NK-92 (cell line): ENCODE measurements at regions not wholly inside any gene's neighbourhood (a gene's known extent, or its start where the extent isn't known, plus 50 kb on each side); places are given as distances from the start of the nearest gene placed in this dataset.
"Not testable (repeated sequence)": the region's sequence is repeated elsewhere in the genome, so short reads cannot be mapped to it uniquely, and the experiment has no call there.

Source experiments
- DNase-seq: peaks from one replicate; lab custom pipeline; 2025; ENCODE audit not compliant: unreplicated experiment; lab: John Stamatoyannopoulos, UW

DNA sequence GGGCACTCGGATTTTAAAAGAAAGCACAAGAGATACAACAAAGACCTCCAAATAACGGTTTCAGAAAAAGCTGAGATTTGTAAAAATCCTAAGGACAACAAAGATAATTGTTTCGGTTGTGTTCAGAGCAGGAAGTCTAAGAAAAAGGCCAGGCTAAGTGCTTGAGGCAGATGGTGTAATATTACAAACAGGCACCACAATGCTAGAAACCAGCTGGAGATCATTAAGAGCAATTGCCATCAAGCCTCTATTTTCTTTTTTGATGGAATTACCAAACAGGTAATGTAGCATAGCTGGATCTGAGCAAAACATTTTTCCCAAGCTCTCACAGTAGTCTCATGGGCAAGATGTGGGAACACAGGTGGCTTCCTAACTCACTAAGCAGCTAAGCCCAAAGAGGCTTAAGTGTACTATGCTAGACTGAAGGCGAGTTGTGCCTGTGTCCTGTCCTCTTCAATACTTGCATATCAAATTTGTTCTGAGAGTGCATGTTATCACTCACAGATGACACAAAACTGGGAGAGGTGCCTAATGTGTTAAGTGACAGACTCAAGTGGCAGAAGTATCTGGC, 161.6 kb downstream of the GLUL start:
- DNase-seq = no peak

DNA sequence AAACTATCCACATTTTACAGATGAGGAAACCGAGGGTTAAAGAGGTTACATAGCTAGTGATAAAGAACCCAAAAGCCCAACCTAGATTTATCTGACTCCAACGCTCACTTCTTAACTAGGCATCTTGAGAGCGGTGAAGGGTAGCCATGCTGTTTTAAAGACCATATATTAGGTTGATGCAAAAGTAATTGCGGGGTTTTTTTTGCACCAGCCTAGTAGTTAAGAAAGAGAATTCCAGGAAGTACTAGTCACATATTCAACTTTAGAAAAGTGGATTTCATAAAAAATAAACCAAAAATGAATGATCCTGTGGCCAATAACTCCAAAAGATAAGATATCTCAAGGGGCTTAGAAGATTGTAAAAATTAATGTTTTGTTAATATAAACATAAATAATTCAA, 162.1 kb downstream of the GLUL start:
- DNase-seq = no peak

DNA sequence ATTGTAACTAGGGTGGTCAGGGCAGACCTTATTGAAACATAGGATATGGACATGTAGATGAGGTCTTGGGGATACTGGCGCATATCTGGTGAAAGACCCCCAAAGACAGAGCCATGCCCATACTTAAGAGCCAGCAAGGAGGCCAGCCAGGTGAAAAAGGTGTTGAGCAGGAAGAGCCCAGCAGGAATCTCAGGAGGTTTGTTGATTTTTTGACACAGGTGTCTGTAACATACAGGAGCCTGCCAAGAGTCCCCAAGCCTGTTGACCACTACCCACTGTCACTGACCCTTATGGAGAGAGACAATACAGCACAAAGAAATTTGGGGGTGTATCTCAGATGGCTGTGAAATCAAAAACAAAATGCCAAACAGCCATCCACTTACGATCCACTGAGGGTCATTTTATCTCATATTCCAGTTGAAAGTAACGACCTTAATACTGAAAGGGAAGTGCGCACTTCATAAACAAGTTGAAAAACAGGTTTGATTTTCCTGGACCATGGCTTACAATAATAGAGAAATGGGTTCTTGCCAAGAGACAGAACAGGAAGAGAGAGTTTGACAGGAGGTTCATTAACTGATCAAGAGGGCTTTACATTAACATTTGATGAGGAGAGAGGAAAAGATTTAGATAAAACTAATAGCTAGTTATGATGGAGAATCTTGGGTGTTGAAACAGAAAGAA, 163.6 kb downstream of the GLUL start:
- no peak for DNase-seq

DNA sequence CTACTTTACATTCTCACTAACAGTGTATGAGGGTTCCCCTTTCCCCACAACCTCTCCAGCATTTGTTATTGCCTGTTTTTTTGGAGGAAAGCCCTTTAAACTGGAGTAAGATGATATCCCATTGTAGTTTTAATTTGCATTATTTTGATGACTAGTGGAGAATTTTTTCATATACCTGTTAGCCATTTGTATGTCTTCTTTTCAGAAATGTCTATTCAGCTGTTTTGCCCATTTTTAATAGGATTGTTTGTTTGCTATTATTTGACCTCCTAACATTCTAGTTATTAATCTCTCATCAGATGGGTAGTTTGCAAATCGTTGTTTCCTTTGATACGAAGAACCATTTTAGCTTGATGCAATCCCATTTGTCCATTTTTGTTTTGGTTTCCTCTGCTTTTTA, 165.0 kb downstream of the GLUL start:
- DNase-seq = no peak

DNA sequence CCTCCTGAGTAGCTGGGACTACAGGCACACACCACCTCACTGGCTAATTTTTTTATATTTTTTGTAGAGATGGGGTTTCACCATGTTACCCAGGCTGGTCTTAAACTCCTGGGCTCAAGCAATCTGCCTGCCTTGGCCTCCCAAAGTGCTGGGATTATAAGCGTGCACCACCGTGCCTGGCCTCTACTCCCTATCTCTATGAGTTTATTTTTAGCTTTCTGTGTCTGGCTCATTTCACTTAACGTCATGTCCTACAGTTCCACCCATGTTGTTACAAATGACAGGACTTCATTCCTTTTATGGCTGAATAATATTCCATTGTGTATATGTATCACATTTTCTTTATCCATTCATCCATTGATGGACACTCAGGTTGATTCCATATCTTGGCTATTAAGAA, 164.2 kb upstream of the ZNF648 start:
- not testable (repeated sequence) for DNase-seq

DNA sequence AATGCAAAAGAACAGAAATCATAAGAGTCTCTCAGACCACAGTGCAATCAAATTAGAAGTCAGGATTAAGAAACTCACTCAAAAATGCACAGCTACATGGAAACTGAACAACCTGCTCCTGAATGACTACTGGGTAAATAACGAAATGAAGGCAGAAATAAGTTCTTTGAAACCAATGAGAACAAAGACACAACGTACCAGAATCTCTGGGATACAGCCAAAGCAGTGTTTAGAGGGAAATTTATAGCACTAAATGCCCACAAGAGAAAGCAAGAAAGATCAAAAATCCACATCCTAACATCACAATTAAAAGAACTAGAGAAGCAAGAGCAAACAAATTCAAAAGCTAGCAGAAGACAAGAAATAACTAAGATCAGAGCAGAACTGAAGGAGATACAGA, 160.5 kb upstream of the ZNF648 start:
- DNase-seq = not testable (repeated sequence)

DNA sequence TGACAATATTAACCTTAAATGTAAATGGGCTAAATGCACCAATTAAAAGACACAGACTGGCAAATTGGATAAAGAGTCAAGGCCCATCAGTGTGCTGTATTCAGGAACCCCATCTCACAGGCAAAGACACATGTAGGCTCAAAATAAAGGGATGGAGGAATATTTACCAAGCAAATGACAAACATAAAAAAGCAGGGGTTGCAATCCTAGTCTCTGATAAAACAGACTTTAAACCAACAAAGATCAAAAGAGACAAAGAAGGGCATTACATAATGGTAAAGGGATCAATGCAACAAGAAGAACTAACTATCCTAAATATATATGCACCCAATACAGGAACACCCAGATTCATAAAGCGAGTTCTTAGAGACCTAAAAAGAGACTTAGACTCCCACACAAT, 159.9 kb upstream of the ZNF648 start:
- DNase-seq = not testable (repeated sequence)

DNA sequence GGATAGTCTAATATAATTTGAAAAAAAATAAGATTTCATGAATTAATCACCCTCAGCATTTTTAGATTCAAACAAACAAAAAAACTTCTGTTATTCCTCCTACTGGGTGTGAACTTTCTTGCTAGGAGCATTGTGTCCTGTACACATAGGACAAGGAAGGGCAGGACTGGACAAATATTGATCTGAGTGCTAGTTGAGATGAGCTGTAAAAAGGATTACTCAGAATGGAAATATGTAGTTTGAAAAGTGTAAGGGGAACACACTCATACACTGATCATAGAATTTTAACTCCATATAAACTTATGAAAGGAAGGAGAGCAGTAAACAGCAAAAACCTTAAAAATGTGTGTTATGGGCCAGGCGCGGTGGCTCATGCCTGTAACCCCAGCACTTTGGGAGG, 156.5 kb upstream of the ZNF648 start:
- no peak for DNase-seq

DNA sequence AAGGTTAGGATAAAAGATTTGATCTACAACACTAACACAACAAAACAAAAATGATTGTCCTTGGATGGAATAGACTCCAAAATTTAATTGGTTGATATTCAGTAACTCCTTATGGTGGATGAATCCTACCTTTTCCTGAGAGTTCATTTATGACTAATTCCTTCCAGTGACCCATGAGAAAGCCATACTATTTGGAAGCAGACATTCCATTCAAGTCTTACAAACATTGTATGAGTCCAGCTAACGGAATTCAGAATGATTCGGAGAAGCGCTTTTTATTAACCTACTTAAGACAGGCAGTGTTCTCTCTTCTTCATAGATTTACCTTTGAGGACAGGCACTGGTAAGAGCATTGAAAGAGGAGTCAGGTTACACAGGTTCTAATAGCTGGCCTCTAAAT, 155.6 kb upstream of the ZNF648 start:
- DNase-seq = no peak

DNA sequence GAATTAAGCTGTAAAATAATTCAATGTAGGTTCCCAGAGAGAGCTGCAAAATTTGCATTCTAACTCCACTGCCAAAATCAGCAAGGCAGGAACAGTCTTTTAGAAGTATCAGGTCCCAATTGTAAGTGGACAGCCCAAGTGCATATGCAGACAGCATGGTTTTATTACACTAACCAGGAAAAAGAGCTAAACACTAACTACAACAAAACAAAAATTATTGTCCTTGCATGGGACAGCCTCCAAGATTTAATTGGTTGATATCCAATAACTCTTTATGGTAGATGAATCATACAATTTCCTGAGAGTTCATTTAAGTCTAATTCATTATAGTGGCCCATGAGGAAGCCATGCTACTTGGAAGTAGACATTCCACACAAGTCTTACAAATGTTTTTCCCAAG, 154.3 kb upstream of the ZNF648 start:
- DNase-seq = no peak

DNA sequence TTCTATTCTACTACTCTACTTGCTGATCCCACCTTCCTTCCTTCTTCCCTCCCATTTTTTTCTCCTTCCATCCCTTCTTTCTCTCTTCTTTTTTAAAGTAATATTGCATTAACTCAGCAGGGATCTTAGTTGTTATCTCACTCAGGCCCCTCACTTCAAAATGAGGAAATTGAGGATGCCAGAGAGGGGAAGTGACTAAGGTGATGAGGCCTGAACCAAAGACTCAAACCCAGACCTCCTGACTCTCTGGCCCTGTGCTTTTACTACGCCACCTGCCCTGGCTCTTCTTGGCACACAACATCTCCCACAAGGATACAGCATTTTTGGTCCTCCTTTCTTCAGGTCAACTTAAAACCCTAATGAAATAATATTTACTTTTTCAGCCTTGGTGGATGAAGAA, 151.7 kb upstream of the ZNF648 start:
- DNase-seq = no peak

DNA sequence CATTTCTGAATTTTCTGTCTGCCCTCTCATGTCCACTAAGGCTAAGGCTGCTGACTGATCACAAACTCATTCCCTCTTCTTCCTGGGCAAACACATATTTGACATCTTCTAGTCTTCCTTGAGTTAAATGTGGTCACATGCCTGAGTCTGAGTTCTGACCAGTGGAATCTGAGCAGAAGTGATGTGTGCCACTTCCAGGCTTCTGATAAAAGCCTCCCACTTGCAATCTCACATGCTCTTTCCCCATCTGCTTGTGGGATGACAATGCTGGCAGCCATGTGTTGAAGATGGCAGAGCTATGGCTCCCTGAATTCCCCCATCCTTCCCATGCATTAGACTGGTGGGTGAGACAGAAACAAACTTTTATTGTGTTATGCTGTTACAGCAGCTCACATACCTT, 149.9 kb upstream of the ZNF648 start:
- DNase-seq = no peak

DNA sequence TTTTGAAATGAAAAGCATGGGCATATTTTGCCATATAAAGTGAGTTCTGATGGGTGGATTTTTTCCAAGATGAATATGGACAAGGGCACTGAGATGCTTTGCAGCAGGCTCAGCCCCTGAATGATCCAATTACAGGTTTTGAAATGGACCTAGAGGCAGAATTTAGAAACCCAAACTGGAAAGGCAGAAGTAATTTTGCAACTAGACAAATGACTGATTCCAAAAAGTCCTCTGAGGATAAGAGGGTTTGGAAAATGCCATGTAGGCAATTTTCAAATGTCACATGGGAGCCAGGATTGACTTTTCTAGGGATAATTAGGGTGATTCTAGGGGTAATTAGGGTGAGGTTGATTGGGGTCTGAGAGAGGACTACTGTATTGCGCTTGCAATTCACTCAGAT, 148.9 kb upstream of the ZNF648 start:
- no peak for DNase-seq

DNA sequence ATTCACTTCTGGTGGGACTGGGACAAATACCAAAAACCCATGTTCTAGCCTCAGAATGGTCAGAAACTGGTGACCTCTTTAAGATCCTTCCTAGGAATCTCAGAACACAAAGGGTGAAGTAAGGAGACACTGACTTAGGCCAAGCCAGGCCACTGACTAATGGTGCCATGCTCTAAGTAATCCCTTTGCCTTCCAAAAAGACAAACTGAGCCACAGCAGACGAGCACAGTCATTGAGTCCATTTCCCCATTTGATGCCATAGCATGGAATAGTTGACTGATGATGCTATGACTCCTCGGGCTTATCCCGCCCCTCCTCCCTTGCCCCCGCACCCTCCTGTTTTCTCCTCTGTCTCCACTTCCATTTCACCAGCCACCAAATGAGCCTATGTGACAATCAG, 145.8 kb upstream of the ZNF648 start:
- DNase-seq = no peak

DNA sequence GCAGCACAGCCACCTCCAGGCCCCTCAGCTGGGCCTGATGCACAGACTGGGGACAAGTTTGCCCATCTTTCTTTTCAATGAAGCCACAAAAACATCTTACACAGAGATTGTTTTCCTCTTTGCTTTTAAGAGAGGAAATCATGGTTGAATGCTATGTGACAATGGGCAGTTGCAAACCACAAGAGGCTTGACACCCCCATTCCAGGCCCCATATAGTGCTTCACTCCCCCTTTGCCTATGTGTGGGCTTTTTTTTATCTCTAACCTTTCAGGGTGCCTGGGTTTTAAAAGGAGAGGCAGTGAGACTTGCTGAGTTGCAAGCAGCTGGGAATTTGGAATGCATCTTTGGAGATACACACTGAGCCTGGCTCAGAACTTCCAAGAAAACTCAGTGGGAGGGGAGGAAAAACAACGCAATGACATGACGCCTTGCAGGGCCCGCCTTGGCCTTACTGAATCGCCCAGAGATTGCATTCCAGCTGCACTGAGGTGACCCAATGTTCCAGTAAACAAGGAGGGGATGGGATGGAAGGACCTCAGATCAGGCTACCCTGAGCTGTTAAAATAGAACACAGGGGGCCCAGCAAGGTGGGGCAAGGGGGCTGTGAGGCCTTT, 145.2 kb upstream of the ZNF648 start:
- no peak for DNase-seq

DNA sequence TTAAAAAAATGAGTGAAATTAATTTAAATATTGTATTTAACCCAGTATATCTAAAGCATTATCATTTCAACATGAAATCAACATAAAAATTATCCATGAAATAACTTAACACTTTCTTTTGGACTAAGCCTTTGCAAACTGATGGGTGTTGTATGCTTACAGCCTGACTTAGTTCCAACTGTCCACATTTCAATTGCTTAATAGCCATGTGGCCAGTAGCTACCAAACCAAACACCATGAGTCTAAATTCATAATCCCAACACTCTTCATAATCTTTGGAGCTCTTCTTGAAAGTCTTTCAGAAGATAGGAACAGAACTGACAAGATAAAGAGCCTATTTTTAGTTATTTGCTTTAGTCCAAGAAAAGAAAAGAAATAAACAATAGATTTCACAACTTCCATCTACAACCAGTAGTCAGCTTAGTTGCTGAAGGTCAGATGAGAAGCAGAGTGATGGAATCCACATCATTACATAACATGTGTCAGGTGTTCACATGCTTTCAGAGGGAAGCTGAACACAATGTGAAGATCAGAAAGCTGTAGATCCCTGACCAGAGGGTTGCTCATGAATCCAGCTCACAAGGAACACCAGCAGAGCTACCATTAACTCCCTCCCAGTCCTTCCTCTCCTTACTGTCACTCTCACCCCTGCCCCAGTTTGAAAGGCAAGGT, 144.0 kb upstream of the ZNF648 start:
- no peak for DNase-seq

DNA sequence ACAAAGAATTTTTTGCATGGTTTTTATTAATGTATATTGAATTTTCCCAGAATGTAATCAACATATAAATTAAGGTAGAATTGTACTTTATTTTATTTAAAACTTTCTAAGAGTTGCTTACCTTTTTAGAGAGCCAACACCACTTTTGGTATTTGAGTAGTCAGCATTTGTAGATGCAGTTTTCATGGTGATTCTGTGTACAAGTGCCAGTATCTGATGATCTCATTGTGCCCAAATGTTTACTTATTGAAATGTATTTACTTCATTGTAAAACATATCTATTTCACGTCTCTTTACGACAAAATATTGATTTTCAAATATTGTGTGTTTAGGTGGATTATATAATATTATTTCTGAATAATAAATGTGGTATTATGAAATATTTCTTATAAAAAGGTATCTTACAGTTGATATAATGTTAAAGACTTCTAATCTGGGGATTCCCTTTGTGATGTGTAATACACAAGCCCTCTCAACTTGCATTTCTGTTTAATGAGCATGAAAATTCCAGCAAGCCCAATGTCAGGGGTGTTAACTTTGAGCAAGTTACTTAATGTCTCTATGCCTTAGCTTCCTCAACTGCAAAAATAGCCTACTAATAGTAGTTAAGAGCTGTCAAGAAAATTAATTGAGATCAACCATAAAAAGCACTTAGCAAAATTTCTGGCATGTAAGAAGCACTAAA, 141.8 kb upstream of the ZNF648 start:
- DNase-seq = no peak

DNA sequence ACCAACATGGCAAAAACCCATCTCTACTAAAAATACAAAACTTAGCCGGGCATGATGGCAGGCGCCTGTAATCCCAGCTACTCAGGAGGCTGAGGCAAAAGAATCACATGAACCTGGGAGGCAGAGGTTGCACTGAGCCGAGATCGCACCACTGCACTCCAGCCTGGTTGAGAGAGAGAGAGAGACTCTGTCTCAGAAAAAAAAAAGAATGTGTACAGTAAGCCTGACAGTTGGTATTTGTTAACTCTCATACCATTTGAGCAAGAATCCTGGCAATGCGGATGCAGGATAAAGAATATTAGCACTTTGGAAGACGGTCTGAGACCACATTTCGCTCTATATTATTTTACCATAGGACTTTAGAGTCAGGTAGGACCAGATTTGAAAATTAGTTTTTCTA, 140.0 kb upstream of the ZNF648 start:
- DNase-seq = not testable (repeated sequence)

DNA sequence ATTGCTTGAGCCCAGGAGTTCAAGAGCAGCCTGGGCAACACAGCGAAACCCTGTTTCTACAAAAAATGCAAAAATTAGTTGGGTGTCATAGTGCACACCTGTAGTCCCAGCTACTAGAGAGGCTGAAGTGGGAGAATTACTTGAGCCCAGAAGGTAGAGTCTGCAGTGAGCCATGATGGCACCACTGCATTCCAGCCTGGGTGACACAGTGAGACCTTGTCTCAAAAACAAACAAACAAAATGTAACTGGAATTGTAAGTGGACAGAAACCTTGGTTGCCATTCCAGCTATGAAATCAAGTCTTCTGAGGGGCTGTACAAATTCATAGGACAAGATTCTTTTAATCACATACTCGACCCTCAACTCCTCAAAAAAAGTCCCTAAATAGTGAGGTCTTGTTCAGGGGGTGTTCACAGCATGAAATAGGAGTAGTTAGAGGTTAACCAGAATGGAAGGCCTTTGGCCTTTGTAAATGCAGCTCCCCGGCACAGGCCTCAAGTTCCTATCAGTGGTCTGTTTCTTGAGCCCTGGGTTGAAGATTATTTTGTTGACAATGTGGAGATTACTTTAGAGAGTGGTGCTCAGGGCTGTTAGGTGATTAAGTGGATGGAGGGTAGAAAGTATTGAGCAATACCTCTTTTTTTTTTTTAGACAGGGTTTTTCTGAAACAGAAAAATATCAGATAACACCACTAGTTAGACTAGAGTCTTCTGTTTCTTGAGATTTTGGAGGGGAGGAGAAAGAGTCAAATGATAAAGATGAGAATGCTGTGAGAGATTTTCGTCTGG, 138.7 kb upstream of the ZNF648 start:
- no peak for DNase-seq

DNA sequence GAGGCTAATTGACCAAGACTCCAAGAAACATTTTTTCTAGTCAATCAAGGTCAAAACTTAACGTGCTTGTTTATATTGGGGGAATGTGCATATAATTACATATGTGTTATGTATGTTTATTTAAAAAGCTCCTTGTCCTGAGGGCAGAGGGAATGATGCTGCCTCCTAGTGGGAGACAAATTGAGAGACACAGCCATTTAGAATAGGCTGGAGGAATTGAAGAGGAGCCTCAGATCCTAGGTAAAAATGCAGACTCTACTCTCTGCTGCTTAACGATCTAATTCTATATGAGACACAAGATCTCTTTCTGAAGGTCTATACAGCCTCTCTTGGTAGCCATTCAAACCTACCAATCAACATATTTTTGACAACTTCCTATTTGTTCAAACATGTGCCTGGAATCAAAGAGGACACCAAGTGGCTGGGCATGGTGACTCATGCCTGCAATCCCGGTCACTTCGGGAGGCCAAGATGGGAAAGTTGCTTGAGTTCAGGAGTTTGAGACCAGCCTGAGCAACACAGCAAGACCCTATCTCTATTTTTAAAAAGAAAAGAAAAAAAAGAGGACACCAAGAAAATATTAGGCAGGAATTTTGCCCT, 136.6 kb upstream of the ZNF648 start:
- DNase-seq = no peak
